ENCODE measurements at regions not wholly inside any gene's neighbourhood (a gene's known extent, or its start where the extent isn't known, plus 50 kb on each side); places are given as distances from the start of the nearest gene placed in this dataset.

- Histone ChIP-seq H3K27ac (no peak overlapping the region), H3K36me3 (no peaks in the 10 kb centered on the region), H3K27me3 (no peaks in the 10 kb centered on the region), H3K9me3 (no peaks in the 10 kb centered on the region), H3K4me3 (replicated peaks in 1 of 3) (no peak overlapping the region), H3K4me1 (no peaks in the 10 kb centered on the region)
- DNase-seq = no peak
- 59 to 62% methylated on average over 3 of the region's 3 CpGs for WGBS, 2 donors
- no peak for TF ChIP-seq CTCF (IDR thresholded peaks at IDR 0.05)
- TF ChIP-seq POLR2A (IDR thresholded peaks at IDR 0.05) = no peak
- intact Hi-C loops (cut with DNase I) = no loop called here
Observed at GRCh38 chr2:147483911-147484310, 360.9 kb upstream of the ACVR2A start.

- WGBS, 2 donors = 57 to 64% methylated on average over 3 of the region's 3 CpGs
- no peak for DNase-seq
- no peaks in the 10 kb centered on the region for H3K9me3 ChIP-seq
- H3K36me3 ChIP-seq = no peaks in the 10 kb centered on the region
- TF ChIP-seq CTCF (IDR thresholded peaks at IDR 0.05) (no peak), POLR2A (IDR thresholded peaks at IDR 0.05) (no peak)
- no peaks in the 10 kb centered on the region for H3K4me1 ChIP-seq
- no peak overlapping the region for H3K4me3 ChIP-seq (replicated peaks in 1 of 3)
- intact Hi-C loops (cut with DNase I) = no loop called here
- no peaks in the 10 kb centered on the region for H3K27me3 ChIP-seq
- no peak overlapping the region for H3K27ac ChIP-seq
Observed at GRCh38 chr2:147482916-147483669, 361.7 kb upstream of the ACVR2A start.

- Histone ChIP-seq H3K4me3 (replicated peaks in 1 of 3) (no peak overlapping the region), H3K27me3 (no peaks in the 10 kb centered on the region), H3K9me3 (no peaks in the 10 kb centered on the region), H3K4me1 (no peaks in the 10 kb centered on the region), H3K36me3 (no peaks in the 10 kb centered on the region), H3K27ac (no peak overlapping the region)
- intact Hi-C loops (cut with DNase I) = no loop called here
- 67 to 72% methylated on average over 6 of the region's 6 CpGs for WGBS, 2 donors
- TF ChIP-seq POLR2A (IDR thresholded peaks at IDR 0.05) = no peak
- TF ChIP-seq CTCF (IDR thresholded peaks at IDR 0.05) = no peak
- DNase-seq = no peak
Observed at GRCh38 chr2:147482111-147482895, 362.5 kb upstream of the ACVR2A start.

GRCh38 chr2:147479358-147479757 is 365.5 kb upstream of the ACVR2A start:
- 87 to 90% methylated on average over 4 of the region's 4 CpGs for WGBS, 2 donors
- H3K9me3 ChIP-seq = no peaks in the 10 kb centered on the region
- intact Hi-C loops (cut with DNase I) = no loop called here

More at GRCh38 chr2:147479358-147479757, 365.5 kb upstream of the ACVR2A start:
- Histone ChIP-seq H3K36me3 (no peaks in the 10 kb centered on the region), H3K27ac (no peak overlapping the region), H3K4me1 (no peaks in the 10 kb centered on the region), H3K27me3 (no peaks in the 10 kb centered on the region), H3K4me3 (replicated peaks in 1 of 3) (no peak overlapping the region)
- TF ChIP-seq CTCF (IDR thresholded peaks at IDR 0.05) (no peak), POLR2A (IDR thresholded peaks at IDR 0.05) (no peak)
- no peak for DNase-seq
